GM23248 (cell line): ENCODE measurements at regions not wholly inside any gene's neighbourhood (a gene's known extent, or its start where the extent isn't known, plus 50 kb on each side); places are given as distances from the start of the nearest gene placed in this dataset.

Source experiments
- DNase-seq: peaks from one replicate; pipeline ENCODE4 v3.0.0-alpha.2; 2015
- H2AFZ ChIP-seq: fragments of 200-600 bp; sonication (generic); 2 replicates; pipeline ENCODE4 v1.6.1; 2016; ENCODE audit warnings: antibody characterized with exemption
- H3F3A ChIP-seq: fragments of 200-600 bp; sonication (generic); 2 replicates; pipeline ENCODE4 v1.6.1; 2016; ENCODE audit warnings: mild to moderate bottlenecking, antibody characterized with exemption, mixed run types; ENCODE audit not compliant: insufficient read depth
- H3K27ac ChIP-seq: fragments of 200-600 bp; sonication (generic); 2 replicates; pipeline ENCODE4 v1.5.1; 2016; ENCODE audit warnings: mild to moderate bottlenecking
- H3K27me3 ChIP-seq: fragments of 200-600 bp; sonication (generic); replicated peaks from 2 replicates; pipeline ENCODE4 v1.6.1; 2016; ENCODE audit warnings: mild to moderate bottlenecking; ENCODE audit not compliant: insufficient read depth
- H3K36me3 ChIP-seq: fragments of 200-600 bp; sonication (generic); 2 replicates; pipeline ENCODE4 v1.6.1; 2016; ENCODE audit warnings: low read depth, mild to moderate bottlenecking
- H3K4me1 ChIP-seq: fragments of 200-600 bp; sonication (generic); 2 replicates; pipeline ENCODE4 v1.6.1; 2016; ENCODE audit warnings: mild to moderate bottlenecking; ENCODE audit not compliant: insufficient read depth
- H3K4me2 ChIP-seq: fragments of 200-600 bp; sonication (generic); one replicate; pipeline ENCODE4 v1.6.1; 2016; ENCODE audit warnings: mild to moderate bottlenecking; ENCODE audit not compliant: unreplicated experiment
- H3K4me3 ChIP-seq: fragments of 200-600 bp; sonication (generic); 2 replicates; pipeline ENCODE4 v1.5.1; 2016; ENCODE audit warnings: mild to moderate bottlenecking
- H3K79me2 ChIP-seq: fragments of 200-600 bp; sonication (generic); 2 replicates; pipeline ENCODE4 v1.6.1; 2016; ENCODE audit warnings: mild to moderate bottlenecking; ENCODE audit not compliant: insufficient read depth
- H3K9ac ChIP-seq: fragments of 200-600 bp; sonication (generic); 2 replicates; pipeline ENCODE4 v1.6.1; 2016; ENCODE audit warnings: mild to moderate bottlenecking
- H3K9me2 ChIP-seq: fragments of 200-600 bp; sonication (generic); 2 replicates; pipeline ENCODE4 v1.6.1; 2016; ENCODE audit warnings: mixed run types, mild to moderate bottlenecking, moderate library complexity; ENCODE audit not compliant: insufficient read depth
- H3K9me3 ChIP-seq: fragments of 200-600 bp; sonication (generic); one replicate; pipeline ENCODE4 v1.6.1; 2017; ENCODE audit warnings: low read depth
- H4K20me1 ChIP-seq: fragments of 200-600 bp; sonication (generic); 2 replicates; pipeline ENCODE4 v1.6.0; 2016; ENCODE audit not compliant: insufficient read depth
- EZH2 ChIP-seq: fragments of 200-600 bp; sonication (generic); IDR thresholded peaks from 2 replicates; pipeline ENCODE4 v1.6.1; 2018; ENCODE audit warnings: antibody characterized with exemption, mild to moderate bottlenecking; ENCODE audit not compliant: insufficient read depth, poor library complexity, severe bottlenecking
- EZH2phosphoT487 ChIP-seq: fragments of 200-600 bp; sonication (generic); IDR thresholded peaks from 2 replicates; pipeline ENCODE4 v1.6.1; 2018; ENCODE audit warnings: antibody characterized with exemption, moderate library complexity, mild to moderate bottlenecking, low read depth; ENCODE audit not compliant: insufficient read depth
- WGBS, 2 experiments: methylation state at CpG; one replicate each; pipeline ENCODE4 v1.1.6; 2015 to 2017; ENCODE audit warnings: low lambda C conversion rate in 2 of 2, low coverage in 1 of 2; ENCODE audit errors: missing lambda C conversion rate in 2 of 2; 5-methylcytosine and 5-hydroxymethylcytosine counted together
- in situ Hi-C: fragments of 300-500 bp; cut with MboI; formaldehyde crosslinking; loops from 2 replicates; pipeline ENCODE4 v1.15.0; 2020

GRCh38 chr1:185654199-185654951, 79.8 kb upstream of the HMCN1 start:
- 94 to 95% methylated on average over 4 of the region's 4 CpGs for WGBS, 2 experiments
- Histone ChIP-seq H4K20me1 (no peaks in the 10 kb centered on the region), H3K79me2 (no peaks in the 10 kb centered on the region), H3K9me2 (no peaks in the 10 kb centered on the region), H3K9ac (no peak overlapping the region), H3K9me3 (no peaks in the 10 kb centered on the region), H2AFZ (no peak overlapping the region), H3K4me1 (no peaks in the 10 kb centered on the region), H3K27me3 (no peaks in the 10 kb centered on the region), H3F3A (no peaks in the 10 kb centered on the region), H3K4me2 (no peak overlapping the region), H3K27ac (no peak overlapping the region), H3K4me3 (no peak overlapping the region), H3K36me3 (no peaks in the 10 kb centered on the region)
- TF ChIP-seq EZH2 (no peak), EZH2phosphoT487 (no peak)
- DNase-seq: no peak
- in situ Hi-C loops: no loop called here

DNA sequence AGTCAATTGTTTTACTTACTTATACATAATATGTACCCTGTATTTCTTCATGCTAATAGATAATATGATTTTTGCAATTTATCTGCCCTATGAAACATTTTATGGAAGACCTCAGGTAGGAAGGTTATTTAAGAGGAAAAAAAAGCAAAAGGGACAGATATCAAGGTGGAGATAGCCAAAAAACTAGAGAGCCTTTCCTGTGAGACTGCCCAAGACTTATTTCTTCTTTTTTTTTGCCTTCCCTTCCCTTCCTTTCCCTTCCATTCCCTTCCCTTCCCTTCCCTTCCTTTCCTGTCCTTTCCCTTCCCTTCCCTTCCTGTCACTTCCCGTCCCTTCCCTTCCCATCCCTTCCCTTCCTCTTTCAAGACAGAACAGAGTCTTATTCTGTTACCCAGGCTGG, 80.6 kb upstream of the HMCN1 start:
- no peak overlapping the region for H3K4me3 ChIP-seq
- H3K4me2 ChIP-seq: no peak overlapping the region
- H3K9ac ChIP-seq: no peak overlapping the region
- H3K4me1 ChIP-seq: no peaks in the 10 kb centered on the region
- no peaks in the 10 kb centered on the region for H3K9me2 ChIP-seq
- H3K36me3 ChIP-seq: no peaks in the 10 kb centered on the region
- H3F3A ChIP-seq: no peaks in the 10 kb centered on the region
- H3K9me3 ChIP-seq: no peaks in the 10 kb centered on the region
- H3K27ac ChIP-seq: no peak overlapping the region
- in situ Hi-C loops: no loop called here
- no peaks in the 10 kb centered on the region for H4K20me1 ChIP-seq
- DNase-seq: no peak
- H3K79me2 ChIP-seq: no peaks in the 10 kb centered on the region
- 83% methylated on average over 1 of the region's 1 CpG for WGBS, 2 experiments
- no peaks in the 10 kb centered on the region for H3K27me3 ChIP-seq
- H2AFZ ChIP-seq: no peak overlapping the region
- no peak for TF ChIP-seq EZH2
- TF ChIP-seq EZH2phosphoT487: no peak

- Histone ChIP-seq H3K79me2 (no peaks in the 10 kb centered on the region), H3F3A (peaks cover 3% of the 10 kb centered on the region; the same call in 1 of the 2 replicates), H4K20me1 (no peaks in the 10 kb centered on the region), H3K4me3 (no peak overlapping the region), H3K27me3 (no peaks in the 10 kb centered on the region), H3K27ac (no peak overlapping the region), H2AFZ (peak overlapping the region; percentile 14; the same call in 1 of the 2 replicates), H3K4me2 (no peak overlapping the region), H3K9me2 (no peaks in the 10 kb centered on the region), H3K4me1 (peaks cover 5% of the 10 kb centered on the region), H3K9me3 (no peaks in the 10 kb centered on the region), H3K36me3 (no peaks in the 10 kb centered on the region), H3K9ac (no peak overlapping the region)
- no peak for DNase-seq
- 84 to 88% methylated on average over 2 of the region's 2 CpGs for WGBS, 2 experiments
- in situ Hi-C loops: no loop called here
- no peak for TF ChIP-seq EZH2phosphoT487
- TF ChIP-seq EZH2: no peak
These were observed 81.8 kb upstream of the HMCN1 start for GRCh38 chr1:185652348-185652747.

GRCh38 chr1:185650602-185651230, 83.5 kb upstream of the HMCN1 start:
- Histone ChIP-seq H3K4me2 (no peak overlapping the region), H3K9me3 (no peaks in the 10 kb centered on the region), H3K9me2 (no peaks in the 10 kb centered on the region), H3K27ac (no peak overlapping the region), H3F3A (peaks cover 19% of the 10 kb centered on the region), H3K9ac (no peak overlapping the region), H3K79me2 (no peaks in the 10 kb centered on the region), H3K27me3 (no peaks in the 10 kb centered on the region), H3K4me3 (no peak overlapping the region), H3K4me1 (peaks cover 19% of the 10 kb centered on the region), H2AFZ (no peak overlapping the region), H4K20me1 (no peaks in the 10 kb centered on the region), H3K36me3 (no peaks in the 10 kb centered on the region)
- no peak for TF ChIP-seq EZH2
- TF ChIP-seq EZH2phosphoT487: no peak
- no peak for DNase-seq
- 95 to 97% methylated on average over 3 of the region's 3 CpGs for WGBS, 2 experiments
- in situ Hi-C loops: no loop called here
